ENCODE measurements at regions not wholly inside any gene's neighbourhood (a gene's known extent, or its start where the extent isn't known, plus 50 kb on each side); places are given as distances from the start of the nearest gene placed in this dataset.
"Not testable (repeated sequence)": the region's sequence is repeated elsewhere in the genome, so short reads cannot be mapped to it uniquely, and the experiment has no call there.

GRCh38 chr15:77877869-77878577 is 199.5 kb downstream of the TBC1D2B start:
- no peak for DNase-seq

- DNase-seq = not testable (repeated sequence)
Measured at GRCh38 chr15:77876107-77876820, 201.2 kb downstream of the TBC1D2B start.

GRCh38 chr15:77875066-77875721 is 202.3 kb downstream of the TBC1D2B start:
- DNase-seq = peak; percentile 28

- no peak for DNase-seq
Measured at GRCh38 chr15:77874063-77874462, 203.4 kb downstream of the TBC1D2B start.

- not testable (repeated sequence) for DNase-seq
Measured at GRCh38 chr15:77872521-77873425, 204.7 kb downstream of the TBC1D2B start.

- DNase-seq = no peak
Measured at GRCh38 chr15:77871852-77872371, 205.6 kb downstream of the TBC1D2B start.

- peak; percentile 49 for DNase-seq
Measured at GRCh38 chr15:77870195-77871065, 207.1 kb downstream of the TBC1D2B start.

GRCh38 chr15:77869021-77869895 is 208.3 kb downstream of the TBC1D2B start:
- DNase-seq = no peak

- DNase-seq = not testable (repeated sequence)
Measured at GRCh38 chr15:77868048-77868629, 209.4 kb downstream of the TBC1D2B start.

GRCh38 chr15:77867266-77868047 is 210.1 kb downstream of the TBC1D2B start:
- no peak for DNase-seq

GRCh38 chr15:77866596-77867125 is 210.8 kb downstream of the TBC1D2B start:
- no peak for DNase-seq

GRCh38 chr15:77866186-77866585 is 211.3 kb downstream of the TBC1D2B start:
- DNase-seq = no peak

- DNase-seq = no peak
Measured at GRCh38 chr15:77865701-77866100, 211.8 kb downstream of the TBC1D2B start.

- no peak for DNase-seq
Measured at GRCh38 chr15:77865106-77865610, 212.4 kb downstream of the TBC1D2B start.

GRCh38 chr15:77864211-77865105 is 213.1 kb downstream of the TBC1D2B start:
- DNase-seq = no peak

GRCh38 chr15:77863491-77864105 is 213.9 kb downstream of the TBC1D2B start:
- no peak for DNase-seq

- no peak for DNase-seq
Measured at GRCh38 chr15:77862651-77863104, 214.8 kb downstream of the TBC1D2B start.
